Left renal pelvis (tissue), 4 donors: ENCODE measurements at regions not wholly inside any gene's neighbourhood (a gene's known extent, or its start where the extent isn't known, plus 50 kb on each side); places are given as distances from the start of the nearest gene placed in this dataset.
"Not testable (repeated sequence)": the region's sequence is repeated elsewhere in the genome, so short reads cannot be mapped to it uniquely, and the experiment has no call there.

Experiments
- DNase-seq, 4 donors: peaks; one replicate each; pipeline ENCODE4 v3.0.0-alpha.2; 2013; ENCODE audit warnings: low read depth in 4 of 4, low spot score in 3 of 4

GRCh38 chr4:154907345-154908045 is 126.4 kb downstream of the RBM46 start:
- not testable (repeated sequence) for DNase-seq

GRCh38 chr4:154908168-154908567 is 127.1 kb downstream of the RBM46 start:
- no peak for DNase-seq

- no peak for DNase-seq
Measured at GRCh38 chr4:154911097-154911496, 130.0 kb downstream of the RBM46 start.

GRCh38 chr4:154911608-154912098 is 130.6 kb downstream of the RBM46 start:
- DNase-seq = no peak

- no peak for DNase-seq
Measured at GRCh38 chr4:154916068-154916467, 135.0 kb downstream of the RBM46 start.

- no peak for DNase-seq
Measured at GRCh38 chr4:154927126-154927680, 146.1 kb downstream of the RBM46 start.

- no peak for DNase-seq
Measured at GRCh38 chr4:154928640-154929257, 147.7 kb downstream of the RBM46 start.

GRCh38 chr4:154936873-154937272 is 155.8 kb downstream of the RBM46 start:
- DNase-seq = no peak

- DNase-seq = no peak
Measured at GRCh38 chr4:154939851-154940250, 158.8 kb downstream of the RBM46 start.

GRCh38 chr4:154942176-154942575 is 161.1 kb downstream of the RBM46 start:
- no peak for DNase-seq

GRCh38 chr4:154944996-154945395 is 163.9 kb downstream of the RBM46 start:
- DNase-seq = no peak

- no peak for DNase-seq
Measured at GRCh38 chr4:154946113-154946512, 165.0 kb downstream of the RBM46 start.

GRCh38 chr4:154953691-154954090 is 172.6 kb downstream of the RBM46 start:
- DNase-seq = no peak

- DNase-seq = no peak
Measured at GRCh38 chr4:154954117-154954516, 173.0 kb downstream of the RBM46 start.

- no peak for DNase-seq
Measured at GRCh38 chr4:154958121-154958520, 177.0 kb downstream of the RBM46 start.

GRCh38 chr4:154958621-154959358 is 177.7 kb downstream of the RBM46 start:
- DNase-seq = no peak

- DNase-seq = no peak
Measured at GRCh38 chr4:154959756-154960155, 178.7 kb downstream of the RBM46 start.

GRCh38 chr4:154960476-154960875 is 179.4 kb downstream of the RBM46 start:
- no peak for DNase-seq

GRCh38 chr4:154961263-154961662 is 180.2 kb downstream of the RBM46 start:
- no peak for DNase-seq

GRCh38 chr4:154973244-154974035 is 192.4 kb downstream of the RBM46 start:
- no peak for DNase-seq

GRCh38 chr4:154977228-154977627 is 196.2 kb downstream of the RBM46 start:
- no peak for DNase-seq
